IMR-90 (cell line): ENCODE measurements at regions not wholly inside any gene's neighbourhood (a gene's known extent, or its start where the extent isn't known, plus 50 kb on each side); places are given as distances from the start of the nearest gene placed in this dataset.

Experiments used
- ATAC-seq: fragments of 200-7000 bp; cut with Tn5 transposase; 2 replicates; pipeline ENCODE4 v1.9.1; 2020; ENCODE audit warnings: low read depth, mild to moderate bottlenecking, moderate library complexity
- BruUV-seq: library from RNA; stranded (reverse); fragments of 400-500 nt; replicated peaks from 2 replicates; lab custom pipeline; 2021; lab: Mats Ljungman, UMichigan
- CTCF ChIA-PET: fragments of 300-600 bp; formaldehyde crosslinking; extraction: SDS; loops from one replicate; lab custom pipeline; 2021; ENCODE audit warnings: antibody characterized with exemption; lab: Yijun Ruan, JAX
- POLR2A ChIA-PET: fragments of 300-600 bp; sonication (Branson Sonifier 250); formaldehyde crosslinking; loops from one replicate; lab custom pipeline; 2022; ENCODE audit warnings: antibody characterized with exemption; ENCODE audit not compliant: unreplicated experiment; lab: Charles Lee
- DNase-seq: peaks from one replicate; pipeline ENCODE4 v3.0.0; 2013
- H2AFZ ChIP-seq: replicated peaks from 2 replicates; pipeline ENCODE3; 2013; ENCODE audit warnings: low read length, mild to moderate bottlenecking; ENCODE audit not compliant: poor library complexity
- H2AK5ac ChIP-seq: 2 replicates; pipeline ENCODE4 v1.6.1; 2013; ENCODE audit warnings: low read depth, low read length, inconsistent platforms
- H2AK9ac ChIP-seq: replicated peaks from 2 replicates; pipeline ENCODE3; 2013; ENCODE audit warnings: mild to moderate bottlenecking, low read depth, low read length, moderate library complexity; ENCODE audit not compliant: poor library complexity
- H2BK120ac ChIP-seq: 2 replicates; pipeline ENCODE4 v1.6.1; 2013; ENCODE audit warnings: low read depth, low read length, inconsistent platforms
- H2BK15ac ChIP-seq: 3 replicates; pipeline ENCODE4 v1.6.1; 2013; ENCODE audit warnings: low read depth, low read length, inconsistent platforms
- H2BK20ac ChIP-seq: 2 replicates; pipeline ENCODE4 v1.6.1; 2013; ENCODE audit warnings: low read depth, mild to moderate bottlenecking, inconsistent platforms, low read length, moderate library complexity
- H2BK5ac ChIP-seq: 2 replicates; pipeline ENCODE4 v1.6.1; 2013; ENCODE audit warnings: mild to moderate bottlenecking, low read depth, low read length, inconsistent platforms; ENCODE audit not compliant: poor library complexity, severe bottlenecking
- H3K14ac ChIP-seq: replicated peaks from 2 replicates; pipeline ENCODE4 v1.6.1; 2013; ENCODE audit warnings: low read depth, low read length, inconsistent platforms
- H3K18ac ChIP-seq: 2 replicates; pipeline ENCODE4 v1.6.1; 2013; ENCODE audit warnings: low read depth, low read length, control low read depth
- H3K23ac ChIP-seq: 2 replicates; pipeline ENCODE4 v1.6.1; 2013; ENCODE audit warnings: low read depth, low read length, inconsistent platforms
- H3K27ac ChIP-seq: 2 replicates; pipeline ENCODE4 v1.5.1; 2013; ENCODE audit warnings: mild to moderate bottlenecking, control low read depth, low read length; ENCODE audit not compliant: insufficient read depth
- H3K27me3 ChIP-seq: 2 replicates; pipeline ENCODE4 v1.6.1; 2013; ENCODE audit warnings: low read length; ENCODE audit not compliant: control insufficient read depth, insufficient read depth
- H3K36me3 ChIP-seq: 2 replicates; pipeline ENCODE4 v1.6.1; 2013; ENCODE audit warnings: low read length, mixed read lengths; ENCODE audit not compliant: control insufficient read depth, insufficient read depth
- H3K4ac ChIP-seq: 2 replicates; pipeline ENCODE4 v1.6.1; 2013; ENCODE audit warnings: low read depth, low read length, inconsistent platforms
- H3K4me1 ChIP-seq: 2 replicates; pipeline ENCODE4 v1.6.1; 2013; ENCODE audit warnings: low read length, mixed read lengths; ENCODE audit not compliant: control insufficient read depth, insufficient read depth
- H3K4me2 ChIP-seq: 2 replicates; pipeline ENCODE4 v1.6.1; 2013; ENCODE audit warnings: low read depth, mild to moderate bottlenecking, control low read depth, low read length, moderate library complexity
- H3K4me3 ChIP-seq: 2 replicates; pipeline ENCODE4 v1.5.1; 2013; ENCODE audit warnings: low read depth, mild to moderate bottlenecking, control low read depth, low read length, moderate library complexity; ENCODE audit not compliant: insufficient read depth
- H3K56ac ChIP-seq: 2 replicates; pipeline ENCODE4 v1.6.1; 2013; ENCODE audit warnings: low read length, inconsistent platforms; ENCODE audit not compliant: insufficient read depth; ENCODE audit errors: extremely low read depth
- H3K79me1 ChIP-seq, 2 experiments: 2 replicates each; pipeline ENCODE4 v1.6.1; 2013; ENCODE audit warnings: low read length in 2 of 2, inconsistent platforms in 1 of 2, low read depth in 1 of 2
- H3K9ac ChIP-seq: 2 replicates; pipeline ENCODE4 v1.6.1; 2013; ENCODE audit warnings: low read depth, low read length, control low read depth
- H3K9me1 ChIP-seq: 2 replicates; pipeline ENCODE4 v1.6.1; 2013; ENCODE audit warnings: low read length, inconsistent platforms; ENCODE audit not compliant: insufficient read depth
- H3K9me3 ChIP-seq: 2 replicates; pipeline ENCODE4 v1.6.1; 2013; ENCODE audit warnings: low read length; ENCODE audit not compliant: control insufficient read depth, insufficient read depth
- H4K20me1 ChIP-seq: 2 replicates; pipeline ENCODE4 v1.6.1; 2013; ENCODE audit warnings: low read length, inconsistent platforms; ENCODE audit not compliant: insufficient read depth
- H4K5ac ChIP-seq: 2 replicates; pipeline ENCODE4 v1.6.1; 2013; ENCODE audit warnings: mild to moderate bottlenecking, low read depth, low read length, control low read depth
- H4K8ac ChIP-seq, 2 experiments: 2 replicates each; pipeline ENCODE4 v1.6.1; 2013; ENCODE audit warnings: low read depth in 2 of 2, low read length in 2 of 2, control low read depth in 1 of 2, inconsistent platforms in 1 of 2
- H4K91ac ChIP-seq: 2 replicates; pipeline ENCODE4 v1.6.1; 2013; ENCODE audit warnings: low read depth, low read length, inconsistent platforms; ENCODE audit not compliant: insufficient read depth
- BHLHE40 ChIP-seq: fragments of 150-350 bp; IDR thresholded peaks from 2 replicates; pipeline ENCODE4 v1.6.1; 2016; ENCODE audit warnings: mild to moderate bottlenecking, low read depth, low read length
- CEBPB ChIP-seq: IDR thresholded peaks from 2 replicates; pipeline ENCODE4 v1.6.1; 2012; ENCODE audit warnings: low read depth, low read length, improper control_type of control experiment
- MAZ ChIP-seq: IDR thresholded peaks from 2 replicates; pipeline ENCODE4 v1.6.1; 2012; ENCODE audit warnings: low read depth, mild to moderate bottlenecking, low read length, improper control_type of control experiment, moderate library complexity, borderline replicate concordance
- WGBS, 2 experiments: methylation state at CpG; one replicate each; pipeline versions ENCODE4 v1.1.5 to v1.1.7; 2013; ENCODE audit warnings: missing lambda C conversion rate in 2 of 2; ENCODE audit not compliant: insufficient read length in 1 of 2; ENCODE audit errors: extremely low coverage in 2 of 2; 5-methylcytosine and 5-hydroxymethylcytosine counted together
- dilution Hi-C: fragments of 300-500 bp; cut with HindIII; formaldehyde crosslinking; loops from one replicate; pipeline ENCODE4 v1.14.3; 2018; ENCODE audit warnings: low sequenced_read_pairs; ENCODE audit not compliant: unreplicated experiment
- in situ Hi-C: fragments of 300-500 bp; cut with MboI; formaldehyde crosslinking; loops from 3 replicates; pipeline ENCODE4 v1.14.3; 2019; ENCODE audit warnings: low sequenced_read_pairs, inconsistent platforms, mixed read lengths
- intact Hi-C: fragments of 100-400 bp; cut with micrococcal nuclease; formaldehyde crosslinking; loops from 2 replicates; pipeline ENCODE4 v1.10.0; 2022

- H3K4me1 ChIP-seq: peaks cover 2% of the 10 kb centered on the region
- no peaks in the 10 kb centered on the region for H3K79me1 ChIP-seq
- H3K4me2 ChIP-seq: no peak overlapping the region
- no peak overlapping the region for H3K56ac ChIP-seq
- H3K18ac ChIP-seq: no peak overlapping the region; the same call in 1 of the 2 replicates
- no peaks in the 10 kb centered on the region for H3K9me1 ChIP-seq
- no peak overlapping the region for H2AFZ ChIP-seq
- H3K4ac ChIP-seq: no peak overlapping the region; the same call in 1 of the 2 replicates
- H3K27ac ChIP-seq: peak overlapping the region; percentile 48; the same call in 1 of the 2 replicates
- no peak overlapping the region for H2BK20ac ChIP-seq
- no peak overlapping the region for H3K23ac ChIP-seq
- CTCF ChIA-PET: no interaction called here
- no peak overlapping the region; the same call in 2 of the 3 replicates for H2BK15ac ChIP-seq
- H2AK9ac ChIP-seq: no peak overlapping the region
- POLR2A ChIA-PET: no interaction called here
- BruUV-seq: no TSS peak
- in situ Hi-C loops (no loop called here), intact Hi-C loops (loop anchor here (5.0 kb wide), 1 partner anchor 168 kb away; the partner anchor contains the start of gene DUSP6), dilution Hi-C loops (no loop called here)
- peak; percentile 17; the same call in 1 of the 2 replicates for TF ChIP-seq MAZ
- no peak for TF ChIP-seq BHLHE40
- TF ChIP-seq CEBPB: peak; percentile 37
- no peak overlapping the region for H4K91ac ChIP-seq
- H4K20me1 ChIP-seq: no peaks in the 10 kb centered on the region
- no peak overlapping the region for H3K4me3 ChIP-seq
- H2AK5ac ChIP-seq: peak overlapping the region; percentile 82
- H3K9me3 ChIP-seq: no peaks in the 10 kb centered on the region
- WGBS, 2 experiments: 100% methylated on average over 1 of the region's 2 CpGs; no CpG with 5 or more reads in 1 of the 2 experiments
- no peaks in the 10 kb centered on the region for H3K36me3 ChIP-seq
- no peak overlapping the region for H3K9ac ChIP-seq
- ATAC-seq (peak; percentile 46), DNase-seq (peak; percentile 72)
- peak overlapping the region; percentile 28; the same call in 1 of the 2 replicates for H2BK120ac ChIP-seq
- peak overlapping the region in 1 of 2 experiments; percentile 9; a peak in 1 of 4 replicates for H4K8ac ChIP-seq
- no peaks in the 10 kb centered on the region for H3K27me3 ChIP-seq
- H3K14ac ChIP-seq: no peak overlapping the region
- no peak overlapping the region for H4K5ac ChIP-seq
- H2BK5ac ChIP-seq: peak overlapping the region; percentile 64
These were observed 168.3 kb downstream of the DUSP6 start for GRCh38 chr12:89183985-89184435.
